Stomach (tissue), 8 donors: ENCODE measurements at regions not wholly inside any gene's neighbourhood (a gene's known extent, or its start where the extent isn't known, plus 50 kb on each side); places are given as distances from the start of the nearest gene placed in this dataset.
"Not testable (repeated sequence)": the region's sequence is repeated elsewhere in the genome, so short reads cannot be mapped to it uniquely, and the experiment has no call there.

ENCODE experiments used
- DNase-seq, 2 donors: peaks; one replicate each; pipeline versions ENCODE4 v3.0.0 to v3.0.0-alpha.2; 2013 to 2019
- H3K27ac ChIP-seq, 5 donors: fragments of 200-600 bp in 4 of 5; sonication (generic) in 4 of 5; one replicate each; pipeline ENCODE4 v1.5.1; 2013 to 2019; ENCODE audit warnings: mild to moderate bottlenecking in 1 of 5, moderate library complexity in 1 of 5
- H3K27me3 ChIP-seq, 3 donors: fragments of 200-600 bp; sonication (generic); one replicate each; pipeline ENCODE4 v1.5.1; 2017 to 2019; ENCODE audit warnings: mixed run types in 1 of 3
- H3K36me3 ChIP-seq, 4 donors: fragments of 200-600 bp; sonication (generic); 1 replicate in 3 of 4; 2 replicates in 1 of 4; pipeline ENCODE4 v1.5.1; 2016 to 2019
- H3K4me1 ChIP-seq, 4 donors: fragments of 200-600 bp; sonication (generic); one replicate each; pipeline ENCODE4 v1.5.1; 2016 to 2019
- H3K4me3 ChIP-seq, 4 donors: fragments of 200-600 bp; sonication (generic) in 3 of 4; one replicate each; pipeline ENCODE4 v1.5.1; 2016 to 2019; ENCODE audit warnings: mild to moderate bottlenecking in 1 of 4
- H3K9me3 ChIP-seq, 4 donors: fragments of 200-600 bp; sonication (generic); one replicate each; pipeline ENCODE4 v1.5.1; 2016 to 2019
- EP300 ChIP-seq: sonication (generic); formaldehyde crosslinking; IDR thresholded peaks from one replicate; pipeline ENCODE4 v1.6.1; 2017; ENCODE audit warnings: antibody characterized with exemption
- POLR2A ChIP-seq, 4 donors: fragments of 450-650 bp; IDR thresholded peaks; one replicate each; pipeline ENCODE4 v1.6.1; 2016; ENCODE audit warnings: antibody characterized with exemption in 4 of 4, control low read depth in 2 of 4, mild to moderate bottlenecking in 1 of 4, moderate library complexity in 1 of 4
- POLR2AphosphoS5 ChIP-seq, 3 donors: sonication (generic); formaldehyde crosslinking; IDR thresholded peaks; one replicate each; pipeline ENCODE4 v1.6.1; 2016; ENCODE audit warnings: antibody characterized with exemption in 3 of 3
- WGBS, 5 donors: extraction: QIAGEN DNeasy Blood & Tissue Kit in 3 of 5; methylation state at CpG; one replicate each; pipeline versions ENCODE4 v1.1.5 to v1.1.7; 2013 to 2018; 5-methylcytosine and 5-hydroxymethylcytosine counted together
- intact Hi-C: fragments of 100-400 bp; cut with DNase I; formaldehyde crosslinking; loops from one replicate; pipeline ENCODE4 v1.15.1; 2023; ENCODE audit warnings: low total_unique reads
- TF ChIP-seq, protein P1 (sequence below), 7 experiments: fragments of 450-650 bp in 4 of 7; fragments of 200-600 bp in 3 of 7; sonication (generic) in 3 of 7; IDR thresholded peaks; one replicate each; pipeline ENCODE4 v1.5.1; 2016 to 2019; ENCODE audit warnings: antibody characterized with exemption in 7 of 7, control low read depth in 2 of 7, mild to moderate bottlenecking in 1 of 7
- donor health status: healthy with polysubstance abuse.
- donor health status: Bipolar disorder and iron deficiency.
- donor health status: healthy.

DNA sequence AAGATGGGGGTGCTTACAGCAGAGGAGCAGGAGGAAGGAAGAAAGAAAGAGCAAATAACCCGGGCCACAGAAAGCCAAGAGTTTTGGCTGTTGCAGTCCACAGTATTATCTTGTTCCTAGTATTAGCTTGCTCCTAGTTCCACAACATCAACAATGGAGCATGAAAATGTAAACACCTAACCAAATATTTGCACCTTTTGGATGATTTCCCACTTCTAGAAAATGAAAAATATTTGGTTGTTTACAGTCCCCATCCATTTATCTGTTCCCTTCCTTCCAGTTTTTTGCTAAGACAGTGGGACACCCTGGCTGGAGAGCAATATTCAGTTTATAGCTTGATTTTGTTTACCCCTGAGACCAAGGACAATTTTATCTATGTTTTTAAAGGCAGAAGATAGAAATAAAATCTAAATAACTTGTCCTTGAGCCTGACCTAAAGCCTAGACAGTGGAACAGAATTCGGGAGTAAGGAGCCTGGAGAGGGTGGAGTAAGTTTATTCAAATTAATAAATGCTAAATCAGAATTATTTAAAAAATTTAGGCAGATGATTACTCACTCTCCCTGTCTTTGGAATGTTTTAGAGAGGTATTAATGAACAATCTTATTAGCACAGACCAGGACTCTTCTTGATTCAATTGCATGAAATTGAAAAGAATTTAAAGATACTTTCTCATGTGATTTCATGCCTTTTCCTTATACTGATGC is 51.6 kb downstream of the RESF1 start:
- no peaks in the 10 kb centered on the region for H3K27me3 ChIP-seq
- no peaks in the 10 kb centered on the region for H3K36me3 ChIP-seq
- intact Hi-C loops = no loop called here
- DNase-seq = no peak
- no peak overlapping the region for H3K27ac ChIP-seq
- H3K4me3 ChIP-seq = no peak overlapping the region
- TF ChIP-seq EP300 (no peak), POLR2A (IDR thresholded peaks at IDR 0.05) (no peak)
- no peaks in the 10 kb centered on the region for H3K4me1 ChIP-seq
- 16 to 40% (median 27%) methylated on average over 2 of the region's 2 CpGs for WGBS, 5 donors
- H3K9me3 ChIP-seq = no peaks in the 10 kb centered on the region

DNA sequence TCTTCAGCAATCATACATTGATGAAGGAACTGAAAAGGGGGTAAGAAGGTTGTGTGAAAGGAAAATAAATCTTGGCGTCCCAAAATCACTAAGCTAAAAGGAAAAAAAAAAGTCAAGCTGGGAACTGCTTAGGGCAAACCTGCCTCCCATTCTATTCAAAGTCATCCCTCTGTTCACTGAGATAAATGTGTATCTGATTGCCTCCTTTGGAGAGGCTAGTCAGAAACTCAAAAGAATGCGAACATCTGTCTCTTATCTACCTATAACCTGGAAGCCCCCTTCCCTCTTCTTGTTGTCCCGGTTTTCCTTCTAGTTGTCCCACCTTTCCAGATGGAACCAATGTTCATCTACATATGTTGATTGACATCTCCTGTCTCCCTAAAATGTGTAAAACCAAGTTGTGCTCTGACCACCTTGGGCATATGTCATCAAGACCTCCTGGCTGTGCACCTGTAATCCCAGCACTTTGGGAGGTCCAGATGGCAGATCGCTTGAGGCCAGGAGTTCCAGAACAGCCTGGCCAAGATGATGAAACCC is 53.1 kb downstream of the RESF1 start:
- no peak overlapping the region for H3K4me3 ChIP-seq
- H3K4me1 ChIP-seq = no peaks in the 10 kb centered on the region
- H3K9me3 ChIP-seq = no peaks in the 10 kb centered on the region
- intact Hi-C loops = no loop called here
- H3K36me3 ChIP-seq = no peaks in the 10 kb centered on the region
- no peak for DNase-seq
- H3K27me3 ChIP-seq = no peaks in the 10 kb centered on the region
- no peak overlapping the region for H3K27ac ChIP-seq
- WGBS, 5 donors = 86 to 92% (median 88%) methylated on average over 4 of the region's 4 CpGs
- no peak for TF ChIP-seq POLR2AphosphoS5 (IDR thresholded peaks at IDR 0.05)
- TF ChIP-seq, protein P1, sequence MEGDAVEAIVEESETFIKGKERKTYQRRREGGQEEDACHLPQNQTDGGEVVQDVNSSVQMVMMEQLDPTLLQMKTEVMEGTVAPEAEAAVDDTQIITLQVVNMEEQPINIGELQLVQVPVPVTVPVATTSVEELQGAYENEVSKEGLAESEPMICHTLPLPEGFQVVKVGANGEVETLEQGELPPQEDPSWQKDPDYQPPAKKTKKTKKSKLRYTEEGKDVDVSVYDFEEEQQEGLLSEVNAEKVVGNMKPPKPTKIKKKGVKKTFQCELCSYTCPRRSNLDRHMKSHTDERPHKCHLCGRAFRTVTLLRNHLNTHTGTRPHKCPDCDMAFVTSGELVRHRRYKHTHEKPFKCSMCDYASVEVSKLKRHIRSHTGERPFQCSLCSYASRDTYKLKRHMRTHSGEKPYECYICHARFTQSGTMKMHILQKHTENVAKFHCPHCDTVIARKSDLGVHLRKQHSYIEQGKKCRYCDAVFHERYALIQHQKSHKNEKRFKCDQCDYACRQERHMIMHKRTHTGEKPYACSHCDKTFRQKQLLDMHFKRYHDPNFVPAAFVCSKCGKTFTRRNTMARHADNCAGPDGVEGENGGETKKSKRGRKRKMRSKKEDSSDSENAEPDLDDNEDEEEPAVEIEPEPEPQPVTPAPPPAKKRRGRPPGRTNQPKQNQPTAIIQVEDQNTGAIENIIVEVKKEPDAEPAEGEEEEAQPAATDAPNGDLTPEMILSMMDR (IDR thresholded peaks at IDR 0.05) = no peak
- no peak for TF ChIP-seq EP300
- TF ChIP-seq POLR2A (IDR thresholded peaks at IDR 0.05) = no peak

DNA sequence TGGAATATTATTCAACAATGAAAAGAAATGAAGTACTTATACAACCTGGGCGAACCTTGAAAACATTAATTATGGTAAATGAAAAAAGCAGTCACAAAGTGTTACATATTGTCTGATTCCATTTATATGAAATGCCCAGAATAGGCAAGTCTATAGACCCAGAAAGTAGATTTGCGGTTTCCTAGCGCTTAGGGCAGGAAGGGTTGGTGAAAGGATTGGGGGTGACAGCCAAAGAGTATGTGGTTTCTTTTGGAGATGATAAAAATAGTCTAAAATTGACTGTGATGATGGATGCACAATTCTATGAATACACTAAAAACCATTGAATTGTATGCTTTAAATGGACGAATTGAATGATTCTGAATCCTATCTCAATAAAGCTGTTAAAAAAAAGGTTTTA is 55.8 kb downstream of the RESF1 start:
- no peaks in the 10 kb centered on the region for H3K27me3 ChIP-seq
- TF ChIP-seq POLR2AphosphoS5 (IDR thresholded peaks at IDR 0.05) = no peak
- TF ChIP-seq, protein P1 (IDR thresholded peaks at IDR 0.05) = no peak
- no peak for TF ChIP-seq POLR2A (IDR thresholded peaks at IDR 0.05)
- TF ChIP-seq EP300 = no peak
- no peaks in the 10 kb centered on the region for H3K36me3 ChIP-seq
- H3K9me3 ChIP-seq = no peaks in the 10 kb centered on the region
- intact Hi-C loops = no loop called here
- no peak overlapping the region for H3K4me3 ChIP-seq
- H3K4me1 ChIP-seq = no peaks in the 10 kb centered on the region
- H3K27ac ChIP-seq = no peak overlapping the region
- DNase-seq = no peak
- WGBS, 5 donors = 87 to 97% (median 91%) methylated on average over 4 of the region's 4 CpGs

DNA sequence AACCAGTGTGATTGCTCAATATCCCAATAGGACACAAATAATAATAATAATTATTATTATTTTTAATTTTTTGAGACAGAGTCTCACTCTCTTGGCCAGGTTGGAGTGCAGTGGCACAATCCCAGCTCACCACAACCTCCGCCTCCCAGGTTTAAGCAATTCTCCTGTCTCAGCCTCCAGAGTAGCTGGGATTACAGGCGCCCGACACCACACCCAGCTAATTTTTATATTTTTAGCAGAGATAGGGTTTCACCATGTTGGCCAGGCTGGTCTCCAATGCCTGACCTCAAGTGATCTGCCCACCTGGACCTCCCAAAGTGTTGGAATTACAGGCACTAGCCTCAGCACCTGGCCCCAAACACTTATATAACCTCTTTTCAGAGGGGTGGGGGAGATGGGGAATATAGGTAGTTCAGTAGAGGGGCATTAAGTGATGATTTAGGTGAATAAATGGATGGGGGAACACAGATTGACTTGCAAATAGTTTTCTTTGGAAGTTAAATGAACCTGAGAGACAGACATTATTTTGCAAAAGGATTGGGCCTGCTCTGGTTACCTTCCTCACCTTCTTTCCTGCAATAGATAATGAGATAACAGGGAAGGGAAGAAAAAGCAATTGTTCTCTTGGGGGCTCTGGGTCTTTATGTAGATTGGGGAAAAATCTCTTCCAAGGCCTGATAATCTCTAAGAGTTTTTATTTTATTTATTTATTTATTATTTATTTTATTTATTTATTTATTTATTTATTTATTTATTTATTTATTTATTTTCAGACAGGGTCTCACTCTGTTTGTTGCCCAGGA is 57.7 kb downstream of the RESF1 start:
- 95 to 99% (median 98%) methylated on average over 3 of the region's 3 CpGs for WGBS, 5 donors
- intact Hi-C loops = no loop called here

DNA sequence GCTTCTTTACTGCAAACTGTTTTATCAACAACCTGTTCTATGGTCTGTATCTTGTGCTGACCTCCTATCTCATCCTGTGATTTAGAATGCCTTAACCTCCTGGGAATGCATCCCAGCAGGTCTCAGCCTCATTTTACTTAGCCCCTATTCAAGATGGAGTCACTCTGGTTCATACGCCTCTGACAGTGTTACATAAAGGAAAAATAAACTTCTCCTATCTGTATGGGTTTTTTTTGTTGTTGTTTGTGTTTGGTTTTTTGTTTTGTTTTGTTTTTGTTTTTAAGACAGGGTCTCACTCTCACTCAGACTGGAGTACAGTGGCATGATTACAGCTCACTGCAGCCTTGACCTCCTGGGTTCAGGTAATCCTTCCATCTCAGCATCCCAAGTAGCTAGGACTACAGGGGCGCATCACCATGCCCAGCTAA is 62.1 kb downstream of the RESF1 start:
- no peak overlapping the region for H3K4me3 ChIP-seq
- no peaks in the 10 kb centered on the region for H3K4me1 ChIP-seq
- intact Hi-C loops = no loop called here
- H3K27ac ChIP-seq = no peak overlapping the region
- H3K9me3 ChIP-seq = no peaks in the 10 kb centered on the region
- H3K27me3 ChIP-seq = no peaks in the 10 kb centered on the region
- DNase-seq = no peak
- 90 to 97% (median 95%) methylated on average over 2 of the region's 2 CpGs for WGBS, 5 donors
- H3K36me3 ChIP-seq = no peaks in the 10 kb centered on the region
- TF ChIP-seq, protein P1 (IDR thresholded peaks at IDR 0.05) = no peak

More for the DNA sequence above, 57.7 kb downstream of the RESF1 start:
- Histone ChIP-seq H3K4me3 (no peak overlapping the region), H3K27me3 (no peaks in the 10 kb centered on the region), H3K27ac (no peak overlapping the region), H3K9me3 (no peaks in the 10 kb centered on the region), H3K4me1 (no peaks in the 10 kb centered on the region), H3K36me3 (no peaks in the 10 kb centered on the region)
- no peak for TF ChIP-seq POLR2A (IDR thresholded peaks at IDR 0.05)
- no peak for DNase-seq

DNA sequence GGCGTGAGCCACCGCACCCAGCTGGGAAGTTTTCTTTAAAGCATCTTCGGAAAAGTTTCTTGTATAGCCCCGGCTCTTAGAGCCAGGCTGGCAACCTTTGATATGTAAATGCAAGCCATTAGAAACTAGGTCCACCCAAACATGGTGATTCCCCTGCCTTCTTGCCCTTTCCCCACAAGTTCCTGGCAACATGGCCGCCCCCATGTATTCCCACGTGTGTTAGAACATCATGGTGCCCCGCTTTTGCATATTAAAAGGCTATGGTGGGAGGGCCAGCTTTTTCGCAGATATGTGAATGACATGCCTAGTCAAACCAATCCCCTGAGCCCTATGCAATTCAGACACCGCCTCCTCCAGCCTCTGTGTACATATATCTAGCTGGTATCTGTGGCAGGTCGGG is 63.2 kb downstream of the RESF1 start:
- H3K4me1 ChIP-seq, DNase-seq, intact Hi-C loops, H3K9me3 ChIP-seq, H3K27me3 ChIP-seq, H3K36me3 ChIP-seq, H3K4me3 ChIP-seq, H3K27ac ChIP-seq: not testable (repeated sequence)
- WGBS, 5 donors = 90 to 96% (median 93%) methylated on average over 8 to 10 of the region's 10 CpGs

DNA sequence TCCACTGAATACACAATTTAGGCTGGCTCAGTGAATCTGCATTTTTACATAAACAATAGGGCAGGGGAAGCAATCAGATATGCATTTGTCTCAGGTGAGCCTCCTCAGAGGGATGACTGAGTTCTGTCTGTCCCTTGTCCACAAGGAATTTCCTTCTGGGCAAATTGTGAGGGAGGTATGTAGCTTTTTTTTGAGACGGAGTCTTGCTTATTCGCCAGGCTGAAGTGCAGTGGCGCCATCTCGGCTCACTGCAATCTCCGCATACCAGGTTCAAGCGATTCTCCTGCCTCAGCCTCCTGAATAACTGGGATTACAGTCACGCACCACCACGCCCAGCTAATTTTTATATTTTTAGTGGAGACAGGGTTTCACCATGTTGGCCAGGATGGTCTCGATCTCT is 64.6 kb downstream of the RESF1 start:
- H3K27ac ChIP-seq, H3K4me3 ChIP-seq, H3K27me3 ChIP-seq, H3K36me3 ChIP-seq, H3K4me1 ChIP-seq, DNase-seq, intact Hi-C loops, H3K9me3 ChIP-seq: not testable (repeated sequence)
- 86 to 98% (median 93%) methylated on average over 9 of the region's 9 CpGs for WGBS, 5 donors
